Right renal pelvis (tissue), 4 donors: ENCODE measurements at regions not wholly inside any gene's neighbourhood (a gene's known extent, or its start where the extent isn't known, plus 50 kb on each side); places are given as distances from the start of the nearest gene placed in this dataset.
"Not testable (repeated sequence)": the region's sequence is repeated elsewhere in the genome, so short reads cannot be mapped to it uniquely, and the experiment has no call there.

Experiments used
- DNase-seq, 4 donors: peaks; one replicate each; pipeline ENCODE4 v3.0.0-alpha.2; 2013; ENCODE audit warnings: low read depth in 4 of 4, low spot score in 3 of 4, missing footprints in 1 of 4

DNA sequence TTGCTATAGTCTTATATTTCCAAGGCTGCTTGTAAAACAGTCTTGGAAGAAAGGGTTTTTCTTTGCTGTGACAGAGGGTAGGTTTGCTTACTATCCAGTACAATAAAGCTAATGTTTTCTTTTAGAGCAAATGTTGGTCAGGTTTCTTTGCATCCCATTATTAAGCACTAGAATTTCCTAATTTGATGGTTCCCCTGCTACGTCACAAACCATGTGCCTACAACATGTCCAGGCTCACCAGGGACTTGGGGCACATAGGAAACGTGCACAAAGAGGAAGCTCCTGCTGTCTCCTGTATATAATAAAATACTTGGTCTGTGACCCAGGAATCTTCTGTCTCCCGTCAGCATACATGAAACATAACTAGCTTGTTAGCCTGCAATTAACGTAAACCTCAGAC is 486.3 kb upstream of the LRFN5 start:
- no peak for DNase-seq

GRCh38 chr14:41096131-41096530 is 510.5 kb upstream of the LRFN5 start:
- no peak for DNase-seq

GRCh38 chr14:41087056-41087455 is 519.6 kb upstream of the LRFN5 start:
- DNase-seq, result no peak

- DNase-seq, result no peak
These were observed 533.1 kb upstream of the LRFN5 start for GRCh38 chr14:41073544-41073943.

GRCh38 chr14:41072776-41073175 is 533.9 kb upstream of the LRFN5 start:
- no peak for DNase-seq

GRCh38 chr14:41071351-41071750 is 535.3 kb upstream of the LRFN5 start:
- DNase-seq, result no peak

DNA sequence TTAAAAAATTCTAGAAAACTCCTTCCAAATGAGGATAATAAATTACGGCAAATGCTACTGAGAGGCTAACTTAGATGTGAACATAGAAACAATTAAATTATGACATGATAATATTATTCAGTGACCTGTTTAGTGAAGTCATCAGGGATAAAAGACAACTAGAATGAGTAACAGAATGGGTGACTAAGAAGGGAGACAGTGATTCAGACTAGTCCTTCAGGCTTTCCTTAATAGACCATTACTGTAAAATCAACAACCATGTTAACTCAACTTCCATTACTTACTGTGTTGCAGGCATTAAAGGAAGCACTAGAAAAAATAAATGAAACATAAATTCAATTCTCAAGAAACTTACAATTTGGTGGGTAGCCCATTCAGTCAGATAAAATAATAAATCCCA is 543.9 kb upstream of the LRFN5 start:
- DNase-seq, result no peak

DNA sequence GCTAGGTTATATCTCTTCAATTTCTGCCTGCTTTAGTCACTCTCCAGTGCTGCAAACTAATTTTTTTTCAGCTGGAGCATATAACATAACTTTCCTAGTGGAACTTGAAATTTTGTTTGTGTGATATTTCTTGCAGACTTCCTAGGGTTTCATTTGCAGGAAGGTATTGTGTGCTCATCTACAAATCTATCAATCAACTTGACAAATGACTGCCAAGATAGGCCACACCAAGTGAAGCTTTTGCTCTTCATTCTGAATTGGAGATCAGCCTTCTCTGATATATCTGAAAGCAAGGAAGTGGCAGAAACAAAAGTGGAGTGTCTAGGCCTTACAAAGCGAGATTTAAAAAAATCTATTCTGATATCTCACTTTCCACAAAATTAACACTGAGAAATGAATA is 551.1 kb upstream of the LRFN5 start:
- DNase-seq, result no peak

DNA sequence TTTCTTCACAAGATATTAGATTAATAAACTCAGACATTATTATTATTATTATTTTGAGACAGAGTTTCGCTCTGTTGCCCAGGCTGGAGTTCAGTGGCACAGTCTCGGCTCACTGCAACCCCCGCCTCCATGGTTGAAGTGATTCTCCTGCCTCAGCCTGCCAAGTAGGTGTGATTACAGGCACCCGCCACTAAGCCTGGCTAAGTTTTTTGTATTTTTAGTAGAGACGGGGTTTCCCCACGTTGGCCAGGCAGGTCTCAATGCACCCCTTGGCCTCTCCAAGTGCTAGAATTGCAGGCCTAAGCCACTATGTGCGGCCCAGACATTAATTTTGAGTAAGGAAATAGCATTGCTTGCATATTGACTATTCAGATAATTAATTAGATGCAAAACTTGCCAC is 554.9 kb upstream of the LRFN5 start:
- DNase-seq, result no peak

- no peak for DNase-seq
These were observed 558.9 kb upstream of the LRFN5 start for GRCh38 chr14:41047763-41048162.

DNA sequence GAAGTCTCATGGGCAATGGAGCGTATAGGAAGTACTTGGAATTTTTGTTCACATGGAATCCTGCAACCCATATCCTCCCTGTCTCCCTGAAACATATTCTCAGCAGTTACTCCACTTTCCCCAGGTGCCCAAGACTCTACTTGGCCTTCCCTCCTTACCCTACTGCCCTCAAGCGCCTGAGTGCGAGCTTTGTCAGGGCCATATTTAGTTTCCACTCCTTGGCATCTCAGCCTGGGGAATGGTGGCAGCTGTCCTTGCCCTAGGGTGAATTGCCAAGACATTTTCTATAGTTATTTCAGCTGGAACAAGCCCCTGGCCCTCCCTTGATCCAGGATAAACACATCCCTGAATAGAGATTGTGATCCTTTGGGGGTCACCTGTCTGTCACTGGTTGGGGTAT is 569.3 kb upstream of the LRFN5 start:
- no peak for DNase-seq

- no peak for DNase-seq
These were observed 571.7 kb upstream of the LRFN5 start for GRCh38 chr14:41034969-41035368.

DNA sequence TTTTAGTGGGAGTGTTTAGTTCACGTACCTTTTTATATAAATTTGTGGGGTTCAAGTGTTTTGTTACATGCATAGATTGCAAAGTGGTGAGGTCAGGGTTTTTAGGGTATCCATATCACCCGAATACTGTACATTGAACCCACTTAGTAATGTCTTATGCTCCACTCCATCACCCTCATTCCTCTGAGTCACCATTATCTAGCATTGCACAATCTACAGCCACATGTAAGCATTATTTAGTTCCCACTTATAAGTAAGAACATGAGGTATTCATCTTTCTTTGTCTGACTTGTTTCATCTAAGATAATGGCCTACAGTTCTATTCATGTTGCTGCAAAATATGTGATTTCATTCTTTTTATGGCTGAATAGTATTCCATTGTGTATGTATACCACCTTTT is 583.7 kb upstream of the LRFN5 start:
- no peak for DNase-seq

DNA sequence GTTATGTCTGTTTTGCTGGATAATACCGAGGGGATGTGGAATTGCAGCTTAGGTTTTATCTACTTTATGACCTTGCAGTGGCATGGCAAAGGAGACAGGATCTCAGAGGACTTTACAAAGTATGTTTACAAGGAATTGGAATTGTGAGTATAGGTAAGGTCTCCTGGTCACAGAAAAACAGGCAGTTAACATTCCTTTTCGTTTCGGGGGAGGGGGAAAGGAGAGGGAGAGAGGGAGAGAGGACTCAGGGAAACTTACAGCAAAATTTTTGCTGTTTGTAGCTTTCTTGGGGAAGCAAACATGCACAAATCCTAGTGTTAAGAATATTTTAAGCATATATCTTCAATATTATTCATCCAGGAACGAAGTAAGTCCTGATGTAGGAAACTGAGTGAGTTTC is 590.5 kb upstream of the LRFN5 start:
- no peak for DNase-seq

DNA sequence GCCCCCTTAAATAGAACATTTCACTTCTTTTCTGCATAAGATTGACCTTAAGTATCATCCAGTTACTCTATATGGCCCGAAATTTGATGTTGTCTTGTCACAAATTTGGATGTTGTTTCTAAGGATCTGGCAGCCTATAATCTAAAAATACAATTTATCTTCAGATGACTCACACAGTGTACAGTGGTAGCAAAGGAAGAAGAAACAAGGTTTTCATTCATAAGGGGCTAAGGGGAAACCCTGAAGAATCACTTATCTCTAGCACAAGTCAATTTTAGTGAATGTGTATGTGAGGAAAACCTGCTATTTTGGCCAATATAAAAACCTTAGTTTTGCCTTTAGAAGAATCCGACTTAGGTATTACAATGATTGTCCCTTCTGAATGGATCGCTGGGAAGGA is 606.3 kb upstream of the LRFN5 start:
- no peak for DNase-seq

DNA sequence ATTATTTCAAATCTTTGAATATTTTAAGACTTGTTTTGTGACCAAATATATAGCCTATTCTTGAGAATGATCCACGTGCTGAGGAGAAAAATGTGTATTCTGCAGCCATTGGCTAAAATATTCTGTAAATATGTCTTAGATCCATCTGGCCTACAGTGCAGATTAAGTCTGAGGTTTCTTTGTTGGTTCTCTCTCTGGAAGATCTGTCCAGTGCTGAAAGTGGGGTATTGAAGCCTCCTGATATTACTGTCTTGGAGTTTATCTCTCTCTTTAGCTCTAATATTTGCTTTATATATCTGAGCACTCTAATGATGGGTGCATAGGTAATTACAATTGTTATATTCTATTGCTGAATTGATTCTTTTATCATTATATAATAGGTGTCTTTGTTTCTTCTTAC is 617.4 kb upstream of the LRFN5 start:
- DNase-seq, result no peak

- DNase-seq, result no peak
These were observed 619.2 kb upstream of the LRFN5 start for GRCh38 chr14:40987481-40987880.

GRCh38 chr14:40986655-40987054 is 620.0 kb upstream of the LRFN5 start:
- no peak for DNase-seq

- no peak for DNase-seq
These were observed 621.1 kb upstream of the LRFN5 start for GRCh38 chr14:40985584-40985983.

- no peak for DNase-seq
These were observed 623.1 kb upstream of the LRFN5 start for GRCh38 chr14:40983604-40984003.

GRCh38 chr14:40981247-40981646 is 625.4 kb upstream of the LRFN5 start:
- no peak for DNase-seq

DNA sequence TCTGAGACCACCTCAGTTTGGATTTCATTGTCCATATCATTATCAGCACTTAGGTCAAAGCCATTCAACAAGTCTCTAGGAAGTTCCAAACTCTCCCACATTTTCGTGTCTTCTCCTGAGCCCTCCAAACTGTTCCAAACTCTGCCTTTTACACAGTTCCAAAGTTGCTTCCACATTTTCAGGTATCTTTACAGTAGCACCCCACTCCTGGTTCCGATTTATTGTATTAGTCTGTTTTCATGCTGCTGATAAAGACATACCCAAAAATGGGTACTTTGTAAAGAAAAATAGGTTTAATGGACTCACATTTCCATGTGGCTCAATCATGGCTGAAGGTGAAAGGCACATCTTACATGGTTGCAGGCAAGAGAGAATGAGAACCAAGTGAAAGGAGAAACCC is 646.4 kb upstream of the LRFN5 start:
- not testable (repeated sequence) for DNase-seq

DNA sequence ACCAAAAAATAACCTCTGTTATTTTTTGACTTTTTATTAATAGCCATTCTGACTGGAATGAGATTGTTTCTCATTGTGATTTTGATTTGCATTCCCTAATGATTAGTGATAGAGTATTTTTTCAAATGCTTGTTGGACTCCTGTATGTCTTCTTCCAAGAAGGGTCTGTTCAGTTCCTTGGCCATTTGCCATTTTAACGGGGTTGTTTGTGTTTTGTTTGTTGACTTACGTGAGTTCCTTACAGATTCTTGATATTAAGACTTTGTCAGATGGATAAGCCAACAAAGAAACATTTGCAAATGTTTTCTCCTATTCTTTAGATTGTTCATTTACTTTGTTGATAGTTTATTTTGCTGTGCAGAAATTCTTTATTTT is 651.6 kb upstream of the LRFN5 start:
- DNase-seq, result no peak
